Gastroesophageal sphincter (tissue), 3 donors: ENCODE measurements at regions not wholly inside any gene's neighbourhood (a gene's known extent, or its start where the extent isn't known, plus 50 kb on each side); places are given as distances from the start of the nearest gene placed in this dataset.

ENCODE experiments used
- CTCF ChIP-seq, 4 experiments: fragments of 200-600 bp in 2 of 4; fragments of 450-650 bp in 2 of 4; sonication (generic) in 1 of 4; IDR thresholded peaks; one replicate each; pipeline ENCODE4 v1.5.1; 2017 to 2019; ENCODE audit warnings: antibody characterized with exemption in 4 of 4, mild to moderate bottlenecking in 2 of 4, moderate library complexity in 2 of 4
- EP300 ChIP-seq: sonication (generic); formaldehyde crosslinking; IDR thresholded peaks from one replicate; pipeline ENCODE4 v1.6.1; 2017; ENCODE audit warnings: antibody characterized with exemption, mild to moderate bottlenecking
- POLR2A ChIP-seq, 2 donors: fragments of 450-650 bp; IDR thresholded peaks; one replicate each; pipeline ENCODE4 v1.6.1; 2017; ENCODE audit warnings: antibody characterized with exemption in 2 of 2, mild to moderate bottlenecking in 2 of 2, moderate library complexity in 1 of 2
- POLR2AphosphoS5 ChIP-seq: sonication (generic); formaldehyde crosslinking; IDR thresholded peaks from one replicate; pipeline ENCODE4 v1.6.1; 2017; ENCODE audit warnings: antibody characterized with exemption

- TF ChIP-seq CTCF (IDR thresholded peaks at IDR 0.05) (no peak), POLR2AphosphoS5 (no peak), POLR2A (IDR thresholded peaks at IDR 0.05) (no peak), EP300 (no peak)
Observed at GRCh38 chr9:105076729-105077128, 148.8 kb upstream of the ABCA1 start.
